Liver (tissue), 8 donors: ENCODE measurements at regions not wholly inside any gene's neighbourhood (a gene's known extent, or its start where the extent isn't known, plus 50 kb on each side); places are given as distances from the start of the nearest gene placed in this dataset.

Experiments
- DNase-seq: peaks from one replicate; pipeline ENCODE4 v3.0.0-alpha.2; 2017; ENCODE audit warnings: low spot score
- H3K27ac ChIP-seq, 2 donors: one replicate each; pipeline ENCODE4 v1.7.0; 2013; ENCODE audit warnings: inconsistent platforms in 2 of 2, low read length in 2 of 2, control low read depth in 1 of 2, low read depth in 1 of 2, mild to moderate bottlenecking in 1 of 2
- H3K27me3 ChIP-seq, 4 donors: one replicate each; pipeline versions ENCODE4 v1.6.1 to v1.7.0; 2013; ENCODE audit warnings: low read length in 3 of 4, inconsistent platforms in 1 of 4, mild to moderate bottlenecking in 1 of 4, moderate library complexity in 1 of 4; ENCODE audit not compliant: control insufficient read depth in 4 of 4, insufficient read depth in 4 of 4
- H3K36me3 ChIP-seq, 4 donors: one replicate each; pipeline versions ENCODE4 v1.6.1 to v1.7.0; 2013; ENCODE audit warnings: low read length in 3 of 4, mild to moderate bottlenecking in 3 of 4, low read depth in 1 of 4, moderate library complexity in 1 of 4; ENCODE audit not compliant: control insufficient read depth in 4 of 4, insufficient read depth in 3 of 4
- H3K4me1 ChIP-seq, 4 donors: one replicate each; pipeline versions ENCODE4 v1.6.1 to v1.7.0; 2013; ENCODE audit warnings: low read length in 3 of 4, mild to moderate bottlenecking in 3 of 4, moderate library complexity in 1 of 4; ENCODE audit not compliant: control insufficient read depth in 4 of 4, insufficient read depth in 4 of 4
- H3K4me3 ChIP-seq, 3 donors: one replicate each; pipeline versions ENCODE4 v1.6.1 to v1.7.0; 2013; ENCODE audit warnings: low read length in 3 of 3, control low read depth in 1 of 3, low read depth in 1 of 3, mild to moderate bottlenecking in 1 of 3
- H3K9ac ChIP-seq, 2 donors: one replicate each; pipeline ENCODE4 v1.7.0; 2013; ENCODE audit warnings: low read length in 2 of 2, mild to moderate bottlenecking in 2 of 2, moderate library complexity in 2 of 2, control low read depth in 1 of 2, low read depth in 1 of 2
- H3K9me3 ChIP-seq, 4 donors: one replicate each; pipeline versions ENCODE4 v1.6.1 to v1.7.0; 2013; ENCODE audit warnings: low read length in 3 of 4; ENCODE audit not compliant: control insufficient read depth in 4 of 4
- EGR1 ChIP-seq, 2 donors: IDR thresholded peaks; 2 replicates each; pipeline ENCODE4 v1.6.1; 2016 to 2018; ENCODE audit warnings: antibody characterized with exemption in 2 of 2, low read depth in 2 of 2
- FOXA1 ChIP-seq: IDR thresholded peaks from 2 replicates; pipeline ENCODE4 v1.6.1; 2016; ENCODE audit warnings: antibody characterized with exemption
- FOXA2 ChIP-seq: IDR thresholded peaks from 2 replicates; pipeline ENCODE4 v1.6.1; 2016; ENCODE audit warnings: antibody characterized with exemption
- GABPA ChIP-seq, 2 donors: IDR thresholded peaks in 1 of 2; conservative IDR thresholded peaks in 1 of 2; 2 replicates each; pipeline ENCODE4 v1.6.1; 2016; ENCODE audit warnings: antibody characterized with exemption in 2 of 2, mild to moderate bottlenecking in 1 of 2, moderate library complexity in 1 of 2
- HNF4A ChIP-seq, 2 donors: conservative IDR thresholded peaks; 2 replicates each; pipeline ENCODE4 v1.6.1; 2016; ENCODE audit warnings: antibody characterized with exemption in 2 of 2, mild to moderate bottlenecking in 2 of 2
- HNF4G ChIP-seq: IDR thresholded peaks from 2 replicates; pipeline ENCODE4 v1.6.1; 2016; ENCODE audit warnings: antibody characterized with exemption
- JUND ChIP-seq, 2 donors: IDR thresholded peaks; 2 replicates each; pipeline ENCODE4 v1.6.1; 2016; ENCODE audit warnings: antibody characterized with exemption in 2 of 2
- NR2F2 ChIP-seq: IDR thresholded peaks from 2 replicates; pipeline ENCODE4 v1.6.1; 2016; ENCODE audit warnings: antibody characterized with exemption
- RXRA ChIP-seq, 2 donors: IDR thresholded peaks; 2 replicates each; pipeline ENCODE4 v1.6.1; 2017 to 2018; ENCODE audit warnings: antibody characterized with exemption in 2 of 2, mild to moderate bottlenecking in 1 of 2
- SP1 ChIP-seq: IDR thresholded peaks from 2 replicates; pipeline ENCODE4 v1.6.1; 2018; ENCODE audit warnings: antibody characterized with exemption, mild to moderate bottlenecking
- TAF1 ChIP-seq: conservative IDR thresholded peaks from 2 replicates; pipeline ENCODE4 v1.6.1; 2016; ENCODE audit warnings: antibody characterized with exemption, mild to moderate bottlenecking
- YY1 ChIP-seq: IDR thresholded peaks from 2 replicates; pipeline ENCODE4 v1.6.1; 2016; ENCODE audit warnings: antibody characterized with exemption, mild to moderate bottlenecking
- WGBS: extraction: QIAGEN DNeasy Blood & Tissue Kit; methylation state at CpG from one replicate; pipeline ENCODE4 v1.1.7; 2013; 5-methylcytosine and 5-hydroxymethylcytosine counted together
- TF ChIP-seq, protein P1 (sequence below): fragments of 150-350 bp; IDR thresholded peaks from 2 replicates; pipeline ENCODE4 v1.5.1; 2017; ENCODE audit warnings: improper control_type of control experiment, low read depth, low read length; ENCODE audit not compliant: missing input control
- TF ChIP-seq, protein P2 (sequence below): IDR thresholded peaks from 2 replicates; pipeline ENCODE4 v1.6.1; 2016; ENCODE audit warnings: antibody characterized with exemption, mild to moderate bottlenecking
- TF ChIP-seq, protein P3 (sequence below): IDR thresholded peaks from 2 replicates; pipeline ENCODE4 v1.6.1; 2016; ENCODE audit warnings: antibody characterized with exemption
- TF ChIP-seq, protein P4 (sequence below): IDR thresholded peaks from 2 replicates; pipeline ENCODE4 v1.6.1; 2016; ENCODE audit warnings: antibody characterized with exemption
- TF ChIP-seq, protein P5 (sequence below): IDR thresholded peaks from 2 replicates; pipeline ENCODE4 v1.6.1; 2016; ENCODE audit warnings: antibody characterized with exemption
- donor health status: healthy.
- donor health status: healthy.
- donor health status: healthy.
- donor health status: healthy.
- donor health status: healthy.

DNA sequence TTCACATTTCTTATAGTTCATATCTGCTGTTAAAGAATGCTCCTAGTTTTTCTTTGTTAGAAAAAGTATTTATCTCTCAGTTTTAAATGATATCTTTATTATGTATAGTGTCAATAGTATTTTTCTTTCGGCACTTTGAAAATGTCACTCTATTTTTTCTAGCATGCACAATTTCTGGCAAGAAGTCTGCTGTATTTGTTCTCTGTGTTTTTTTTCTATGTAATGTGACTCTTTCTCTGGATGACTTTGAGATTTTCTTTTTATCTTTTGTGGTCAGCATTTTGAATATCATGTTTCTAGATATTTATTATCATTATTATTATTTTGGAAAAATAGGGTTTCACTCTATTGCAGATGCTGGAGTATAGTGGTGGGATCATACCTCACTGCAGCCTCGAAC is 285.2 kb downstream of the PTGER3 start:
- DNase-seq, result no peak
- Histone ChIP-seq H3K27ac (no peak overlapping the region), H3K9ac (no peak overlapping the region), H3K36me3 (no peaks in the 10 kb centered on the region), H3K4me1 (no peaks in the 10 kb centered on the region), H3K4me3 (no peak overlapping the region), H3K9me3 (peaks cover 0 to 3% (median 0%) of the 10 kb centered on the region in 4 donors), H3K27me3 (no peaks in the 10 kb centered on the region)
- no peak for TF ChIP-seq HNF4A (conservative IDR thresholded peaks at IDR 0.05)
- TF ChIP-seq, protein P1, sequence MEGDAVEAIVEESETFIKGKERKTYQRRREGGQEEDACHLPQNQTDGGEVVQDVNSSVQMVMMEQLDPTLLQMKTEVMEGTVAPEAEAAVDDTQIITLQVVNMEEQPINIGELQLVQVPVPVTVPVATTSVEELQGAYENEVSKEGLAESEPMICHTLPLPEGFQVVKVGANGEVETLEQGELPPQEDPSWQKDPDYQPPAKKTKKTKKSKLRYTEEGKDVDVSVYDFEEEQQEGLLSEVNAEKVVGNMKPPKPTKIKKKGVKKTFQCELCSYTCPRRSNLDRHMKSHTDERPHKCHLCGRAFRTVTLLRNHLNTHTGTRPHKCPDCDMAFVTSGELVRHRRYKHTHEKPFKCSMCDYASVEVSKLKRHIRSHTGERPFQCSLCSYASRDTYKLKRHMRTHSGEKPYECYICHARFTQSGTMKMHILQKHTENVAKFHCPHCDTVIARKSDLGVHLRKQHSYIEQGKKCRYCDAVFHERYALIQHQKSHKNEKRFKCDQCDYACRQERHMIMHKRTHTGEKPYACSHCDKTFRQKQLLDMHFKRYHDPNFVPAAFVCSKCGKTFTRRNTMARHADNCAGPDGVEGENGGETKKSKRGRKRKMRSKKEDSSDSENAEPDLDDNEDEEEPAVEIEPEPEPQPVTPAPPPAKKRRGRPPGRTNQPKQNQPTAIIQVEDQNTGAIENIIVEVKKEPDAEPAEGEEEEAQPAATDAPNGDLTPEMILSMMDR, result no peak
- TF ChIP-seq, protein P2, sequence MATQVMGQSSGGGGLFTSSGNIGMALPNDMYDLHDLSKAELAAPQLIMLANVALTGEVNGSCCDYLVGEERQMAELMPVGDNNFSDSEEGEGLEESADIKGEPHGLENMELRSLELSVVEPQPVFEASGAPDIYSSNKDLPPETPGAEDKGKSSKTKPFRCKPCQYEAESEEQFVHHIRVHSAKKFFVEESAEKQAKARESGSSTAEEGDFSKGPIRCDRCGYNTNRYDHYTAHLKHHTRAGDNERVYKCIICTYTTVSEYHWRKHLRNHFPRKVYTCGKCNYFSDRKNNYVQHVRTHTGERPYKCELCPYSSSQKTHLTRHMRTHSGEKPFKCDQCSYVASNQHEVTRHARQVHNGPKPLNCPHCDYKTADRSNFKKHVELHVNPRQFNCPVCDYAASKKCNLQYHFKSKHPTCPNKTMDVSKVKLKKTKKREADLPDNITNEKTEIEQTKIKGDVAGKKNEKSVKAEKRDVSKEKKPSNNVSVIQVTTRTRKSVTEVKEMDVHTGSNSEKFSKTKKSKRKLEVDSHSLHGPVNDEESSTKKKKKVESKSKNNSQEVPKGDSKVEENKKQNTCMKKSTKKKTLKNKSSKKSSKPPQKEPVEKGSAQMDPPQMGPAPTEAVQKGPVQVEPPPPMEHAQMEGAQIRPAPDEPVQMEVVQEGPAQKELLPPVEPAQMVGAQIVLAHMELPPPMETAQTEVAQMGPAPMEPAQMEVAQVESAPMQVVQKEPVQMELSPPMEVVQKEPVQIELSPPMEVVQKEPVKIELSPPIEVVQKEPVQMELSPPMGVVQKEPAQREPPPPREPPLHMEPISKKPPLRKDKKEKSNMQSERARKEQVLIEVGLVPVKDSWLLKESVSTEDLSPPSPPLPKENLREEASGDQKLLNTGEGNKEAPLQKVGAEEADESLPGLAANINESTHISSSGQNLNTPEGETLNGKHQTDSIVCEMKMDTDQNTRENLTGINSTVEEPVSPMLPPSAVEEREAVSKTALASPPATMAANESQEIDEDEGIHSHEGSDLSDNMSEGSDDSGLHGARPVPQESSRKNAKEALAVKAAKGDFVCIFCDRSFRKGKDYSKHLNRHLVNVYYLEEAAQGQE, result no peak
- TF ChIP-seq EGR1 (IDR thresholded peaks at IDR 0.05; ENCODE audit: low read depth in 2 of 2), result no peak
- no peak for TF ChIP-seq FOXA2
- TF ChIP-seq NR2F2, result no peak
- TF ChIP-seq, protein P3, sequence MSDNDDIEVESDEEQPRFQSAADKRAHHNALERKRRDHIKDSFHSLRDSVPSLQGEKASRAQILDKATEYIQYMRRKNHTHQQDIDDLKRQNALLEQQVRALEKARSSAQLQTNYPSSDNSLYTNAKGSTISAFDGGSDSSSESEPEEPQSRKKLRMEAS, result no peak
- no peak for TF ChIP-seq YY1
- TF ChIP-seq TAF1, result no peak
- TF ChIP-seq SP1, result no peak
- TF ChIP-seq, protein P4, sequence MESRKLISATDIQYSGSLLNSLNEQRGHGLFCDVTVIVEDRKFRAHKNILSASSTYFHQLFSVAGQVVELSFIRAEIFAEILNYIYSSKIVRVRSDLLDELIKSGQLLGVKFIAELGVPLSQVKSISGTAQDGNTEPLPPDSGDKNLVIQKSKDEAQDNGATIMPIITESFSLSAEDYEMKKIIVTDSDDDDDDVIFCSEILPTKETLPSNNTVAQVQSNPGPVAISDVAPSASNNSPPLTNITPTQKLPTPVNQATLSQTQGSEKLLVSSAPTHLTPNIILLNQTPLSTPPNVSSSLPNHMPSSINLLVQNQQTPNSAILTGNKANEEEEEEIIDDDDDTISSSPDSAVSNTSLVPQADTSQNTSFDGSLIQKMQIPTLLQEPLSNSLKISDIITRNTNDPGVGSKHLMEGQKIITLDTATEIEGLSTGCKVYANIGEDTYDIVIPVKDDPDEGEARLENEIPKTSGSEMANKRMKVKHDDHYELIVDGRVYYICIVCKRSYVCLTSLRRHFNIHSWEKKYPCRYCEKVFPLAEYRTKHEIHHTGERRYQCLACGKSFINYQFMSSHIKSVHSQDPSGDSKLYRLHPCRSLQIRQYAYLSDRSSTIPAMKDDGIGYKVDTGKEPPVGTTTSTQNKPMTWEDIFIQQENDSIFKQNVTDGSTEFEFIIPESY, result no peak
- TF ChIP-seq JUND (IDR thresholded peaks at IDR 0.05), result no peak
- no peak for TF ChIP-seq FOXA1
- TF ChIP-seq GABPA (IDR thresholded peaks at IDR 0.05 in 1 of 2, conservative IDR thresholded peaks at IDR 0.05 in 1 of 2), result no peak
- no peak for TF ChIP-seq HNF4G
- TF ChIP-seq, protein P5, sequence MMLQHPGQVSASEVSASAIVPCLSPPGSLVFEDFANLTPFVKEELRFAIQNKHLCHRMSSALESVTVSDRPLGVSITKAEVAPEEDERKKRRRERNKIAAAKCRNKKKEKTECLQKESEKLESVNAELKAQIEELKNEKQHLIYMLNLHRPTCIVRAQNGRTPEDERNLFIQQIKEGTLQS, result no peak
- WGBS, result 74% methylated on average over 2 of the region's 2 CpGs

DNA sequence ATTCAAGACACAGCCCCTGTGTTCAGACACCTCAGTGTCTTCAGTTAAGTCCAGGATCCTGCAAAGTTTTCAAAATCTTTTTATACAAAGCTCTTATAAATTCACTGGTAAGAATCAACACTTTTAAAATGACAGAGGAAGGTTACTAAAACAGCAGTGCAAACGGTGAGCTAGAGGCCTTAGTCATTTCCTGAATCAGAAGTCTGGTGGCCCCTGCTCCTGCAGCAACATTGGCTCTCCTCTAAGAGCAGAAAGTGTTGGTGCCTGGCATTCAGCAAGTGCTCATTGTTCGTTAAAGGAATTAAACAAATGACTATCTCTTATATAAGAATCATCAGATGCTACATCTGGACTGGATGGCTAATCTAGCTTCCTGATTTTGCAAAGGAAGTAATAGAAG is 282.9 kb downstream of the PTGER3 start:
- no peak overlapping the region for H3K4me3 ChIP-seq
- no peak overlapping the region for H3K9ac ChIP-seq
- no peaks in the 10 kb centered on the region for H3K27me3 ChIP-seq
- peaks cover 0 to 8% (median 0%) of the 10 kb centered on the region in 4 donors for H3K9me3 ChIP-seq
- no peak for DNase-seq
- H3K27ac ChIP-seq, result no peak overlapping the region
- H3K4me1 ChIP-seq, result no peaks in the 10 kb centered on the region
- WGBS, result 31% methylated on average over 2 of the region's 2 CpGs
- H3K36me3 ChIP-seq, result no peaks in the 10 kb centered on the region
- TF ChIP-seq HNF4A (conservative IDR thresholded peaks at IDR 0.05), result no peak
- no peak for TF ChIP-seq HNF4G
- no peak for TF ChIP-seq EGR1 (IDR thresholded peaks at IDR 0.05; ENCODE audit: low read depth in 2 of 2)
- TF ChIP-seq, protein P1, result no peak
- TF ChIP-seq, protein P3, result no peak
- no peak for TF ChIP-seq FOXA1
- TF ChIP-seq, protein P2, result no peak
- TF ChIP-seq, protein P5, result no peak
- no peak for TF ChIP-seq RXRA (IDR thresholded peaks at IDR 0.05)
- no peak for TF ChIP-seq JUND (IDR thresholded peaks at IDR 0.05)
- no peak for TF ChIP-seq FOXA2
